ENCODE measurements at regions not wholly inside any gene's neighbourhood (a gene's known extent, or its start where the extent isn't known, plus 50 kb on each side); places are given as distances from the start of the nearest gene placed in this dataset.
"Not testable (repeated sequence)": the region's sequence is repeated elsewhere in the genome, so short reads cannot be mapped to it uniquely, and the experiment has no call there.

DNA sequence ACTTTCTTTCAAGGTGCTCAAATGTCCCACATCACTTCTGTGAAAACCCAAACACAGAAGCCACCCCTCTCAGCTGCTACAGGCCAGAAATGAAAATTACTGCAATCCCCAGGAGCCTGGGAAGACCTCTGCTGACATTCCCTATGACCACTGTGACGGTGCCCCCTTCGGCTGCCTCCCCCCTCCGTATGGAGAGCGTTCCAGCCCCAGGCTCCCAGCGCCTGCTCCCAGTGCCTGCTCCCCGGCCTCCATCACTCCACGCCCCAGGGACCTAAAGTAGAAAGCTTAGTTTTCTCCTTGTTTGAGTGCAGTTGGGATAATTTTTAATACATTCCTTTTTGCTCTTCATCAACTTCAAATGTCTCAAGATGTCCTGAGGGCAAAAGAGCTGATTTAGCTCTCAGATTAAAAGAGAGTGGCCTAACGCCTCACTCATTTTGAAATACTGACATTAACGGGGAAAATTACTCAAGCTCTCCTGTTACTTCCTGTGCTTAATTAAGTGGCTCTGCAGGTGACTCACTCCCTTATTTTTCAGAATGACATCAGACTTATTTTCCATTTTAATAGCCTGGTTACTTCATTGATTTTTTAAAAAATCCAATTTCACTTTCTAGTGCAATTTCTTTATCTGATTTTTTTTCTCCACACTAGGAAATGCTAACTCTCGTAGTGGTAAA lies 112.8 kb upstream of the PLGLB2 start:
- not testable (repeated sequence) for H3K4me1 ChIP-seq (ENCODE audit: control insufficient read depth, insufficient read depth, low read length); H3K9me3 ChIP-seq (ENCODE audit: control insufficient read depth, insufficient read depth, low read length); H3K36me3 ChIP-seq (ENCODE audit: control insufficient read depth, insufficient read depth, low read length); H3K4me3 ChIP-seq (ENCODE audit: low read depth, low read length); H3K27me3 ChIP-seq (ENCODE audit: control insufficient read depth, insufficient read depth, low read length); H3K9ac ChIP-seq (ENCODE audit: low read depth, low read length)

DNA sequence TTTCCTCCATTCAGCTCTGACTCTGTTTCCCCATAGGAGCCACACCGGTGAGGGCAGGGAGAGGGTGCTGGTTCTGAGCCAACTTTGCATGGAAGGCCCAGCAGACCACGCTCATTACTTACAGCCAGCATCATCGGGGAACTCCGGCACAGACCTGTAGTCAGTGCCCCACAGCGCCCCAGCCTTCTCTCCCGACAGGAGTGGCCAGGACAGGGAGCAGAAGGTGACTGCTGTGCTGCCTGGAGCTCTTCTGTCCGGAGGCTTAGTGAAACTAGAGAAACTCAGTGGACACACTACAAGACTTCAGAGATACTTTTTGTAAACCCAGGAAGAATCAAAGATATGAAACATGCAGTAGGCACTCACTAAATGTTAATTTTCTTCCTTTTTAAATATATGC lies 111.6 kb upstream of the PLGLB2 start:
- not testable (repeated sequence) for H3K27me3 ChIP-seq (ENCODE audit: control insufficient read depth, insufficient read depth, low read length); H3K4me1 ChIP-seq (ENCODE audit: control insufficient read depth, insufficient read depth, low read length); H3K36me3 ChIP-seq (ENCODE audit: control insufficient read depth, insufficient read depth, low read length); H3K9ac ChIP-seq (ENCODE audit: low read depth, low read length); H3K9me3 ChIP-seq (ENCODE audit: control insufficient read depth, insufficient read depth, low read length); H3K4me3 ChIP-seq (ENCODE audit: low read depth, low read length)

DNA sequence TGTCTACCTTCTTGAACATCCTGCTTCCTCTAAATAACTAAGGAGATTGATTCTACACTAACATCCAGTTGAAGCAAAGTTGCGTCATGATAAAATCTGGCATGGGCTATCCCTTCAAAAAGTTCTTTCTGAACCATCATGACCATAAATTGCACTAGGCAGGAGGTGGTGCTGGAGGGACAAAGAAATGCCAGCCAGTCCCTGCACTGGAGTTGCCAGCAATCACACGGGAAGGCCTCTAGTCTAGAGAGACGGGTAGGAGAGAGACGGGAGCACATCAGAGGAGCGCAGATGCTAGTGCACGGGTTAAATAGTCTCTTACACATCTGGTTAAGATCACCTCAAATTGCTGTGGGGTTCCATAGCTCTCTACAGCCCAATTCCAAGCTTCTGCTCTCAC lies 111.2 kb upstream of the PLGLB2 start:
- not testable (repeated sequence) for H3K27me3 ChIP-seq (ENCODE audit: control insufficient read depth, insufficient read depth, low read length); H3K9ac ChIP-seq (ENCODE audit: low read depth, low read length)

GRCh38 chr2:87637249-87637990 lies 110.5 kb upstream of the PLGLB2 start:
- H3K4me3 ChIP-seq (ENCODE audit: low read depth, low read length); H3K4me1 ChIP-seq (ENCODE audit: control insufficient read depth, insufficient read depth, low read length); H3K9me3 ChIP-seq (ENCODE audit: control insufficient read depth, insufficient read depth, low read length); H3K9ac ChIP-seq (ENCODE audit: low read depth, low read length); H3K36me3 ChIP-seq (ENCODE audit: control insufficient read depth, insufficient read depth, low read length); H3K27me3 ChIP-seq (ENCODE audit: control insufficient read depth, insufficient read depth, low read length): not testable (repeated sequence)

More for the DNA sequence above, 111.2 kb upstream of the PLGLB2 start:
- not testable (repeated sequence) for H3K4me1 ChIP-seq (ENCODE audit: control insufficient read depth, insufficient read depth, low read length); H3K36me3 ChIP-seq (ENCODE audit: control insufficient read depth, insufficient read depth, low read length); H3K9me3 ChIP-seq (ENCODE audit: control insufficient read depth, insufficient read depth, low read length); H3K4me3 ChIP-seq (ENCODE audit: low read depth, low read length)

DNA sequence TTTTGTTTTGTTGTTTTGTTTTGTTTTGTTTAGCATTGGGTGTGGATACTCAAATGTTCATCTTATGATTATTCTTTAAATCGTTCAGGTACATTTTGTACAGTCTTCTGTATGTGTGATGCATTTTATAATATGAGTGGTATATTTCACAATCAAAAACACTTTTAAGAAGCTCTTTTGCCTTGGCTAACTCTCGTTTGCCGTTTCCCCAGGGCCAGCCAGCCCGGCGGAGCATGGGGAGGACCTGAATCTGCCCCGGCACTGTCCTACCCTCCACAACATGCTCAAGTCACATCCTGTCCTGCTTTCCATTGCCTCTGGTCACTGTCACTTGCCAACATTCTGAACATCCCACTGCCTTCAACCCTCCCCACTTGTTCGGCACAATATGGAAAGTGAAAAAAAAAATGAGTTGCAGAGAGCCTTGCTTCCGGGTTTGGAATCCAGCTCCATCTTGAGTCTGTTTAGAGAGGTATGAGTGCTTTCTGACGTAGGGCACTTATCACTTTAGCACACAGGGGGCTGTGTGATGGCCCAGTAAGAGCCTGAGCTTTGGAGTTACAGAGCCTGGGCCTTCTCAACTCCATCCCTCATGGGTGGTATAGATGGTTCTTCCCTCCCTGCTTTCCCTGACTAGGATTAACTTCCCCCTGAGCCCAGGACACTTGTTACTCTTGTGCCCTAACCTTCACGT lies 109.6 kb upstream of the PLGLB2 start:
- not testable (repeated sequence) for H3K27me3 ChIP-seq (ENCODE audit: control insufficient read depth, insufficient read depth, low read length); H3K9me3 ChIP-seq (ENCODE audit: control insufficient read depth, insufficient read depth, low read length); H3K36me3 ChIP-seq (ENCODE audit: control insufficient read depth, insufficient read depth, low read length); H3K9ac ChIP-seq (ENCODE audit: low read depth, low read length); H3K4me1 ChIP-seq (ENCODE audit: control insufficient read depth, insufficient read depth, low read length); H3K4me3 ChIP-seq (ENCODE audit: low read depth, low read length)

- H3K9ac ChIP-seq (ENCODE audit: low read depth, low read length); H3K36me3 ChIP-seq (ENCODE audit: control insufficient read depth, insufficient read depth, low read length); H3K4me1 ChIP-seq (ENCODE audit: control insufficient read depth, insufficient read depth, low read length); H3K27me3 ChIP-seq (ENCODE audit: control insufficient read depth, insufficient read depth, low read length); H3K9me3 ChIP-seq (ENCODE audit: control insufficient read depth, insufficient read depth, low read length); H3K4me3 ChIP-seq (ENCODE audit: low read depth, low read length): not testable (repeated sequence)
These were observed 109.0 kb upstream of the PLGLB2 start for GRCh38 chr2:87638872-87639271.

DNA sequence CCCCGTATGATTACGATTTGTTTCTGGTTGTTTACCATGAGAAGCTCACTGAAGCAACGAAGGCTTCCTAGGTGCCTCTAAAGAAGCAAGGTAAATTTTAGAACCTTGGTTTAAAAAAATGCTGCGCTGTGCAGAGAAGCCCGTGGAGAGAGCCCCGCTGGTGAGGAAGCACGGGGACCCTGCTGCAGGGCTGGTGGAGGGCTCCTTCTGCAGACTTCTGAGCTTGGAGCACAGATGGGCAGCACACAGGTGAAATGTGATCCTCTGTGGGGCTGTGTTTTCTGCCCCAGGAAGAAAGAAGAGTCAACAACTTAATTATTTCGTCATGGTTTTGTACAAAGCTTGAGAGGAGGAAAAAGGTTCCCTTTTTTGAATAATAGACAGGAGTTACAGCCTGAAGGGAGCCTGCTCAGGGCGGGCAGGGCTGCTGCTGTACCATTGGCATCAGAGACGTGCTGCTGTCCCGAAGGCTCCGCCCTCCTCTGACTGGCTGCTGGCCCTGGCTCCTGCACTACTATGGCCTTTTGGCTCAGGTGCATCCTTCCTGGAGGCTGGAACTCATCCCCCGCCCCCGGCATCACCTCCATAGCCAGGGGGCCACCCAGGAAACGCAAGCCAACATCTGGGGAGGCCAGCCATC lies 108.0 kb upstream of the PLGLB2 start:
- not testable (repeated sequence) for H3K4me3 ChIP-seq (ENCODE audit: low read depth, low read length); H3K9ac ChIP-seq (ENCODE audit: low read depth, low read length); H3K9me3 ChIP-seq (ENCODE audit: control insufficient read depth, insufficient read depth, low read length); H3K4me1 ChIP-seq (ENCODE audit: control insufficient read depth, insufficient read depth, low read length); H3K36me3 ChIP-seq (ENCODE audit: control insufficient read depth, insufficient read depth, low read length); H3K27me3 ChIP-seq (ENCODE audit: control insufficient read depth, insufficient read depth, low read length)

- not testable (repeated sequence) for H3K27me3 ChIP-seq (ENCODE audit: control insufficient read depth, insufficient read depth, low read length); H3K4me1 ChIP-seq (ENCODE audit: control insufficient read depth, insufficient read depth, low read length); H3K9me3 ChIP-seq (ENCODE audit: control insufficient read depth, insufficient read depth, low read length); H3K4me3 ChIP-seq (ENCODE audit: low read depth, low read length); H3K9ac ChIP-seq (ENCODE audit: low read depth, low read length); H3K36me3 ChIP-seq (ENCODE audit: control insufficient read depth, insufficient read depth, low read length)
These were observed 106.8 kb upstream of the PLGLB2 start for GRCh38 chr2:87640961-87641563.

- H3K4me1 ChIP-seq (ENCODE audit: control insufficient read depth, insufficient read depth, low read length); H3K4me3 ChIP-seq (ENCODE audit: low read depth, low read length); H3K9me3 ChIP-seq (ENCODE audit: control insufficient read depth, insufficient read depth, low read length): not testable (repeated sequence)
These were observed 104.7 kb upstream of the PLGLB2 start for GRCh38 chr2:87643165-87643564.

DNA sequence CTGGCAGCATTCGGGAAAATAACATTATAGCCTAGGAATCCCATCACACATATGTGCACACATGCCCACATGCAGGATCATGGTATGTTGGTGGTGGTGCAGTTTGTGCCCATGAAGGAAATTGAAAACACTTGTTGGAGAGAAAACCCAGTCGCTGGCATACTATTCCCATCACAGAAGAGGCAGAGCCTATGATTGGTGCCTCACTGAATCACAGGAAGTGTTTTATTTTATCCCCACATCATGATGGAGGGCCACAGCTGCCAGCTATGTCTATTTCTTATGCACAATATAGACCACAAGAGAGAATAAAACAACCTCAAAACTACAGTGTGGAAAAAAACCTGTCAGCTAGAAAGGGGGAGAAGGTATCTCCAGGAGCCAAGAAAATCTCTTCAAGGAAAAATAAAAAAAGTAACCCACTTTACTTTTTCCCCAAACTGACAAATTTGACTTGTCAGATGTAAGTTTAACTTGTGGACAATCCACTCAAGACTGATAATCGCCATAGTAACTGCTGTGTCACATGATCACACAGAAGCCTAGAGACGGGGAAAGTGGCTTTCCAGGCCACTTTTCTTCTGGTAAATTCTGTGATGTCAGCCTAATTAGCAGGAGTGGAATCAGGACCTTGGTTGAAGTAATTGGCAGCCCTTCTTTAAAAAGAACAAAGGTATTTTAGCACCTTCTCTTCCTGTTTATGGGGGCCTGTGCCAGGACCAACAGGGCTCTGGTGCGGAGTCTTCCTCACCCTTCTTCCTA lies 100.0 kb upstream of the PLGLB2 start:
- H3K9me3 ChIP-seq (ENCODE audit: control insufficient read depth, insufficient read depth, low read length); H3K4me1 ChIP-seq (ENCODE audit: control insufficient read depth, insufficient read depth, low read length); H3K27me3 ChIP-seq (ENCODE audit: control insufficient read depth, insufficient read depth, low read length); H3K4me3 ChIP-seq (ENCODE audit: low read depth, low read length); H3K36me3 ChIP-seq (ENCODE audit: control insufficient read depth, insufficient read depth, low read length); H3K9ac ChIP-seq (ENCODE audit: low read depth, low read length): not testable (repeated sequence)

More at GRCh38 chr2:87643165-87643564, 104.7 kb upstream of the PLGLB2 start:
- H3K9ac ChIP-seq (ENCODE audit: low read depth, low read length); H3K36me3 ChIP-seq (ENCODE audit: control insufficient read depth, insufficient read depth, low read length); H3K27me3 ChIP-seq (ENCODE audit: control insufficient read depth, insufficient read depth, low read length): not testable (repeated sequence)

DNA sequence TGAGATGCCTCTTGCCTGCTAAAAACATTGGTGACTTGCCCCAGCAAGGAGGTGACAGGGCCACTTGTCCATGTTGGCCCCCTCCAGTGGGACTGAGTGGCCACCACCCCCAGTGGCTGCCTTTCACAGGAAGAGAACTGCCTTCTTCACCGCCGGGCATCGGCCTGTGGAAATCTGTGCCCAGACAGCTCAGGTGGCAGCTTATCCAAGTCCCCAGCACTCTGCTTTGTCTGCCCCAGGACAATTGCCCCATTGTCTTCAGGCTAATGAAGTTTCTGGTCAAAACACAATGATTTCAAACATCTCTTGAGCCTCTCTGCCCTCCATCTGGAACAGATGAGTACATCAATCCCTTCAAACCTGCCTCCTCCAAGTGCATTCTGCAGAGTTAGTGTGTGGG lies 99.1 kb upstream of the PLGLB2 start:
- not testable (repeated sequence) for H3K36me3 ChIP-seq (ENCODE audit: control insufficient read depth, insufficient read depth, low read length); H3K4me1 ChIP-seq (ENCODE audit: control insufficient read depth, insufficient read depth, low read length); H3K27me3 ChIP-seq (ENCODE audit: control insufficient read depth, insufficient read depth, low read length); H3K9ac ChIP-seq (ENCODE audit: low read depth, low read length); H3K4me3 ChIP-seq (ENCODE audit: low read depth, low read length); H3K9me3 ChIP-seq (ENCODE audit: control insufficient read depth, insufficient read depth, low read length)

Measured in iPS-15b (cell line).